GM23338 (cell line): ENCODE measurements at regions not wholly inside any gene's neighbourhood (a gene's known extent, or its start where the extent isn't known, plus 50 kb on each side); places are given as distances from the start of the nearest gene placed in this dataset.

Experiments used
- CTCF ChIP-seq, 2 experiments: fragments of 200-600 bp in 1 of 2; sonication (generic) in 1 of 2; conservative IDR thresholded peaks; 2 replicates each; pipeline versions ENCODE4 v1.5.1 to v1.6.1; 2016 to 2017; ENCODE audit warnings: antibody characterized with exemption in 2 of 2, low read depth in 2 of 2, mild to moderate bottlenecking in 2 of 2, moderate library complexity in 1 of 2
- EZH2 ChIP-seq: fragments of 200-600 bp; sonication (generic); IDR thresholded peaks from one replicate; pipeline ENCODE4 v1.8.0; 2017; ENCODE audit warnings: antibody characterized with exemption, mild to moderate bottlenecking, low read depth; ENCODE audit not compliant: unreplicated experiment
- EZH2phosphoT487 ChIP-seq: fragments of 200-600 bp; sonication (generic); IDR thresholded peaks from one replicate; pipeline ENCODE4 v1.8.1; 2018; ENCODE audit warnings: antibody characterized with exemption; ENCODE audit not compliant: unreplicated experiment
- NANOG ChIP-seq: IDR thresholded peaks from 2 replicates; pipeline ENCODE4 v1.6.1; 2016; ENCODE audit warnings: antibody characterized with exemption, borderline replicate concordance
- TF ChIP-seq, protein P1 (sequence below): IDR thresholded peaks from one replicate; pipeline ENCODE4 v1.6.1; 2018; ENCODE audit warnings: antibody characterized with exemption; ENCODE audit not compliant: unreplicated experiment

DNA sequence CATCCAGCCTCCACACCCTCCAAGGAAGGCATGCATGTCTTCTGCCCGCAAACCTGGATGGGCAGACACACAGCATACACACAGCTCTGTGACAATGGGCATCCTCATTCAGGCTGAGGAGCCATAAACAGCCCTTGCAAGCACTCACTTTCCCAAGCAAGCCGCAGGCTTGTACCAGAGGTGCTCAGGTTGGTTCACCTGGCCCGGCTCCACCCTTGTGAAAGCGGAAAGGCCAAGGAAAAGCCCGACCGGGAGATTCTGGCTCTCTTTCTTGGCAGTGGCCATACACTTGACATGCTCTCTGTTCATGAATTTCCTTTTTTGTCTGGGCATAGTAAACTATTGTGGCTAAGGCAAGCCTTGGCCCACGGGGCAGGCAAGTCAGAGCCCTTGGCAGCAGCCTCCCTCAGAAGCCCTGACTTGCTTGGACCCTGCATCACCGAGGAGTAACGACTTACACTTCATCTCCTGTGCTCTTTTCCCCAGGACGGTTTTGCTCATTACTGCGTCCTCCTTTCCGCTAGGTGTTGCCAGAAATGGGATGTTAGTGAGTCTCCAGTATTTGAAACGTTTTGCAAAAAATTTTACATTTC is 74.6 kb upstream of the BNC1 start:
- TF ChIP-seq EZH2phosphoT487: no peak
- no peak for TF ChIP-seq CTCF (conservative IDR thresholded peaks at IDR 0.05; ENCODE audit: low read depth in 2 of 2)
- no peak for TF ChIP-seq EZH2
- TF ChIP-seq, protein P1, sequence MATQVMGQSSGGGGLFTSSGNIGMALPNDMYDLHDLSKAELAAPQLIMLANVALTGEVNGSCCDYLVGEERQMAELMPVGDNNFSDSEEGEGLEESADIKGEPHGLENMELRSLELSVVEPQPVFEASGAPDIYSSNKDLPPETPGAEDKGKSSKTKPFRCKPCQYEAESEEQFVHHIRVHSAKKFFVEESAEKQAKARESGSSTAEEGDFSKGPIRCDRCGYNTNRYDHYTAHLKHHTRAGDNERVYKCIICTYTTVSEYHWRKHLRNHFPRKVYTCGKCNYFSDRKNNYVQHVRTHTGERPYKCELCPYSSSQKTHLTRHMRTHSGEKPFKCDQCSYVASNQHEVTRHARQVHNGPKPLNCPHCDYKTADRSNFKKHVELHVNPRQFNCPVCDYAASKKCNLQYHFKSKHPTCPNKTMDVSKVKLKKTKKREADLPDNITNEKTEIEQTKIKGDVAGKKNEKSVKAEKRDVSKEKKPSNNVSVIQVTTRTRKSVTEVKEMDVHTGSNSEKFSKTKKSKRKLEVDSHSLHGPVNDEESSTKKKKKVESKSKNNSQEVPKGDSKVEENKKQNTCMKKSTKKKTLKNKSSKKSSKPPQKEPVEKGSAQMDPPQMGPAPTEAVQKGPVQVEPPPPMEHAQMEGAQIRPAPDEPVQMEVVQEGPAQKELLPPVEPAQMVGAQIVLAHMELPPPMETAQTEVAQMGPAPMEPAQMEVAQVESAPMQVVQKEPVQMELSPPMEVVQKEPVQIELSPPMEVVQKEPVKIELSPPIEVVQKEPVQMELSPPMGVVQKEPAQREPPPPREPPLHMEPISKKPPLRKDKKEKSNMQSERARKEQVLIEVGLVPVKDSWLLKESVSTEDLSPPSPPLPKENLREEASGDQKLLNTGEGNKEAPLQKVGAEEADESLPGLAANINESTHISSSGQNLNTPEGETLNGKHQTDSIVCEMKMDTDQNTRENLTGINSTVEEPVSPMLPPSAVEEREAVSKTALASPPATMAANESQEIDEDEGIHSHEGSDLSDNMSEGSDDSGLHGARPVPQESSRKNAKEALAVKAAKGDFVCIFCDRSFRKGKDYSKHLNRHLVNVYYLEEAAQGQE: no peak
- TF ChIP-seq NANOG: no peak
